GM12878 (cell line): ENCODE measurements at regions not wholly inside any gene's neighbourhood (a gene's known extent, or its start where the extent isn't known, plus 50 kb on each side); places are given as distances from the start of the nearest gene placed in this dataset.

Source experiments
- BMI1 ChIP-seq: fragments of 450-650 bp; IDR thresholded peaks from 2 replicates; pipeline ENCODE4 v1.6.1; 2016; ENCODE audit warnings: mild to moderate bottlenecking, moderate library complexity, borderline replicate concordance
- CTCF ChIP-seq, 3 experiments: IDR thresholded peaks in 2 of 3; conservative IDR thresholded peaks in 1 of 3; 2 replicates each; pipeline ENCODE4 v1.5.1; 2011; ENCODE audit warnings: low read depth in 3 of 3, low read length in 3 of 3, mild to moderate bottlenecking in 3 of 3, control low read depth in 2 of 3, moderate library complexity in 2 of 3, inconsistent platforms in 1 of 3, mixed read lengths in 1 of 3; ENCODE audit not compliant: control insufficient read depth in 2 of 3, insufficient read depth in 1 of 3; ENCODE audit errors: extremely low read depth in 1 of 3
- EP300 ChIP-seq, 2 experiments: fragments of 150-350 bp in 1 of 2; IDR thresholded peaks; 2 replicates each; pipeline ENCODE4 v1.6.1; 2011 to 2012; ENCODE audit warnings: low read depth in 2 of 2, low read length in 2 of 2, borderline replicate concordance in 1 of 2, improper control_type of control experiment in 1 of 2, inconsistent platforms in 1 of 2; ENCODE audit not compliant: control insufficient read depth in 1 of 2
- GABPA ChIP-seq: IDR thresholded peaks from 2 replicates; pipeline ENCODE4 v1.6.1; 2014; ENCODE audit warnings: antibody characterized with exemption, low read depth, mild to moderate bottlenecking, inconsistent platforms
- KDM1A ChIP-seq: fragments of 200-600 bp; sonication (generic); IDR thresholded peaks from 2 replicates; pipeline ENCODE4 v1.6.1; 2016; ENCODE audit warnings: borderline replicate concordance
- POLR2A ChIP-seq: IDR thresholded peaks from 2 replicates; pipeline ENCODE4 v1.6.1; 2011; ENCODE audit warnings: low read depth, mild to moderate bottlenecking, low read length
- POLR2AphosphoS5 ChIP-seq: IDR thresholded peaks from 2 replicates; pipeline ENCODE4 v1.6.1; 2011; ENCODE audit warnings: mild to moderate bottlenecking, low read length, inconsistent platforms
- SIN3A ChIP-seq: IDR thresholded peaks from 2 replicates; pipeline ENCODE4 v1.6.1; 2012; ENCODE audit warnings: low read depth, low read length, improper control_type of control experiment
- TAF1 ChIP-seq: IDR thresholded peaks from 2 replicates; pipeline ENCODE4 v1.6.1; 2011; ENCODE audit warnings: mild to moderate bottlenecking, low read depth, low read length, borderline replicate concordance
- USF1 ChIP-seq: IDR thresholded peaks from 2 replicates; pipeline ENCODE4 v1.6.1; 2011; ENCODE audit warnings: borderline replicate concordance, low read depth, mild to moderate bottlenecking, moderate library complexity, mixed read lengths, low read length; ENCODE audit not compliant: insufficient read depth; ENCODE audit errors: extremely low read length
- ZNF274 ChIP-seq: IDR thresholded peaks from one replicate; pipeline ENCODE4 v1.8.0; 2011; ENCODE audit not compliant: insufficient read length, insufficient read depth
- ZSCAN29 ChIP-seq: fragments of 450-650 bp; IDR thresholded peaks from 2 replicates; pipeline ENCODE4 v1.6.1; 2017; ENCODE audit warnings: mild to moderate bottlenecking, moderate library complexity
- ZZZ3 ChIP-seq: IDR thresholded peaks from 2 replicates; pipeline ENCODE4 v1.6.1; 2011; ENCODE audit warnings: low read depth; ENCODE audit not compliant: control insufficient read depth, insufficient read length

DNA sequence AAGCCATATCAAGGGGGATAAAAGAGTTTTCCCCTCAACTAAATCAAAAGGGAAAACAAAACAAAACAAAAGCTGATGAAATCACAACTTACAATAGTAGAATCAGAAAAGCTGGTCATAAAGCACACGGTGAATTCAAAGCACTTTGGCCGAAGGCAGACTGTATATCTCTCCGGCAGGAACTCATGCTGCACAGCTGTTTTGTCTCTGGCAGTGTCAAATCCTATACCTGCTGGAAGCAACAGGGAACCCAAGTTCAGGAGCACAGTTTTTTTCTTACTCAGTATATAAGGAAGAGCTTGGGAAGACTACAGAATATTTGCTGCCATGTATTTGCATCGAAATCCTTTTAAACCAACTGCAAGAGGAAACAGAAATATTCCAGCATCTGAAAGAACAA lies 213.7 kb downstream of the RFC3 start:
- no peak for TF ChIP-seq SIN3A
- no peak for TF ChIP-seq EP300 (IDR thresholded peaks at IDR 0.05; ENCODE audit: borderline replicate concordance in 1 of 2, control insufficient read depth in 1 of 2, low read depth in 2 of 2, low read length in 2 of 2)
- TF ChIP-seq POLR2A, result no peak
- TF ChIP-seq ZNF274, result no peak
- no peak for TF ChIP-seq ZSCAN29
- no peak for TF ChIP-seq TAF1
- TF ChIP-seq CTCF (IDR thresholded peaks at IDR 0.05 in 2 of 3, conservative IDR thresholded peaks at IDR 0.05 in 1 of 3; ENCODE audit: control insufficient read depth in 2 of 3, extremely low read depth in 1 of 3, insufficient read depth in 1 of 3, low read depth in 3 of 3, low read length in 3 of 3), result no peak
- no peak for TF ChIP-seq GABPA
- TF ChIP-seq ZZZ3, result no peak
- TF ChIP-seq KDM1A, result no peak
- TF ChIP-seq POLR2AphosphoS5, result no peak
- no peak for TF ChIP-seq BMI1
- TF ChIP-seq USF1, result no peak
